Fibroblast of mammary gland (primary cell): ENCODE measurements at regions not wholly inside any gene's neighbourhood (a gene's known extent, or its start where the extent isn't known, plus 50 kb on each side); places are given as distances from the start of the nearest gene placed in this dataset.
"Not testable (repeated sequence)": the region's sequence is repeated elsewhere in the genome, so short reads cannot be mapped to it uniquely, and the experiment has no call there.

Source experiments
- DNase-seq: peaks from one replicate; pipeline ENCODE4 v3.0.0-alpha.2; 2010; ENCODE audit warnings: low read depth
- H3K4me3 ChIP-seq: 2 replicates; pipeline ENCODE4 v1.5.1; 2011; ENCODE audit warnings: low read depth, mild to moderate bottlenecking, low read length, moderate library complexity; ENCODE audit not compliant: control insufficient read depth
- TF ChIP-seq, protein P1 (sequence below): conservative IDR thresholded peaks from 2 replicates; pipeline ENCODE4 v1.5.1; 2011; ENCODE audit warnings: low read depth, low read length, inconsistent platforms; ENCODE audit not compliant: control insufficient read depth, insufficient read depth

DNA sequence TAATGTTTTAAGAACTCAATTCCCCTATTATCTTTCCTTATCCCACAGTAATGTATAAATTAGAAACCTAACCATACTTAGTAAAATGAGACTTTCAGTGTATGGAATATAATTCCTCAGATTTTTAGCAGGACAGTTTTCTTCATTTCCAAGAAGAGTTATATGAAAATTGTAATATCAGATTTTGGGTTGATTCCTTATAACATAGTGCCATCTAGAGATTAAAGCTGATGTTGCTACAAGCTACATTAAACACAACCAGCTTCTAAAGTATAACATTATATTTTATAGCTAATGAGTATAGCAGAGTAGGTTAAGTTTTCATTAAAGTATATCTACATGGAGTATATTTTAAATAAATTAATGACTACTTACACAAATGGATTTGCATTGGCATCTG, 99.7 kb upstream of the MIR17HG start:
- TF ChIP-seq, protein P1, sequence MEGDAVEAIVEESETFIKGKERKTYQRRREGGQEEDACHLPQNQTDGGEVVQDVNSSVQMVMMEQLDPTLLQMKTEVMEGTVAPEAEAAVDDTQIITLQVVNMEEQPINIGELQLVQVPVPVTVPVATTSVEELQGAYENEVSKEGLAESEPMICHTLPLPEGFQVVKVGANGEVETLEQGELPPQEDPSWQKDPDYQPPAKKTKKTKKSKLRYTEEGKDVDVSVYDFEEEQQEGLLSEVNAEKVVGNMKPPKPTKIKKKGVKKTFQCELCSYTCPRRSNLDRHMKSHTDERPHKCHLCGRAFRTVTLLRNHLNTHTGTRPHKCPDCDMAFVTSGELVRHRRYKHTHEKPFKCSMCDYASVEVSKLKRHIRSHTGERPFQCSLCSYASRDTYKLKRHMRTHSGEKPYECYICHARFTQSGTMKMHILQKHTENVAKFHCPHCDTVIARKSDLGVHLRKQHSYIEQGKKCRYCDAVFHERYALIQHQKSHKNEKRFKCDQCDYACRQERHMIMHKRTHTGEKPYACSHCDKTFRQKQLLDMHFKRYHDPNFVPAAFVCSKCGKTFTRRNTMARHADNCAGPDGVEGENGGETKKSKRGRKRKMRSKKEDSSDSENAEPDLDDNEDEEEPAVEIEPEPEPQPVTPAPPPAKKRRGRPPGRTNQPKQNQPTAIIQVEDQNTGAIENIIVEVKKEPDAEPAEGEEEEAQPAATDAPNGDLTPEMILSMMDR: no peak
- peak; percentile 1 for DNase-seq
- no peak overlapping the region for H3K4me3 ChIP-seq

DNA sequence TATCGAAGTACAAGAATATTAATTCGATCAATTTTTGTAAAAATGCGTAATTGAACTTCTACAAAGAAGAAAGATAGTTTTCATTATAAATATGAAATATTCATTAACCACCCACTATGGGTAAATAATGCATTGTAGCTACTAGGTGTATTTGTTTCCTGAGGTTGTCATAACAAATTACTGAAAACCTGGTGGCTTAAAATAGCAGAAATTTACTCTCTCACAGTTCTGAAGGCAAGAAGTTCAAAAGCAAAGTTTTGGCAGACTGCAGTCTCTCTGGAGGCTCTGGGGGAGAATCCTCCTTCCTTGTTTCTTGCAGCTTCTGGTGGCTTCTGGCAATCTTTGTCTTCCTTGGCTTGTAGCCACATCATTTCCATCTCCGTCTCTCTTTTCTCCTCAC, 99.2 kb upstream of the MIR17HG start:
- no peak overlapping the region for H3K4me3 ChIP-seq
- no peak for DNase-seq
- TF ChIP-seq, protein P1: no peak

DNA sequence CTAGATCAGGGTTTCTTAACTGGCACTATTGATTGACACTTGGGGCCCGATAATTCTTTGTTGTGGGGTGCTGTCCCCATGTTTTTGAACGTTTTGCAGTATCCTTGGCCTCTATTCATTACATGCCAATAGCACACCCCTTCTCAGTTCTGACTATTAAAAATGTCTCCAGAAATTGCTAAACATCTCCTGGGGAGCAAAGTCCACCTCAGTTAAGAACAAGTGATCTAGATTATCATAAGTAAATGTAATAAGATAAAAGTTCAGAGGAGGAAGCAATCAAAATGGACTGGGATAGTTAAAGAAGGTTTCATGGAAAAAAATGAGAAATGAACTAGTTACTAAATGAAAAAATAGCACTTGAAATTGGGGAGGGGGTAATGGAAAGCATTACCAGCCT, 98.1 kb upstream of the MIR17HG start:
- H3K4me3 ChIP-seq: no peak overlapping the region
- DNase-seq: no peak
- TF ChIP-seq, protein P1: no peak

DNA sequence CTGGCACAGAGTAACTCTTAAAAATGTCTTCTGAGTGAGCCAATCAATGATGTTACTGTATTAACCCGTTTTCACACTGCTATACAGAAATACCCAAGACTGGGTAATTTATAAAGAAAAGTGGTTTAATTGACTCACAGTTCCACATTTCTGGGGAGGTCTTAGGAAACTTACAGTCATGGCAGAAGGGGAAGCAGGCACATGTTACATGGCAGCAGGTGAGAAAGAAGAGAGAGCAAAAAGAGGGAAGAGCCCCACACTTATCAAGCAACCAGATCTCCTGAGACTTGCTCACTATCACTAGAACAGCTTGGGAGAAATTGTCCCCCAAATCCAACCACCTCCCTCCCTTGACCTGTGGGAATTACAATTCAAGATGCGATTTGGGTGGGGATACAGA, 97.6 kb upstream of the MIR17HG start:
- H3K4me3 ChIP-seq: no peak overlapping the region
- no peak for DNase-seq
- TF ChIP-seq, protein P1: no peak

DNA sequence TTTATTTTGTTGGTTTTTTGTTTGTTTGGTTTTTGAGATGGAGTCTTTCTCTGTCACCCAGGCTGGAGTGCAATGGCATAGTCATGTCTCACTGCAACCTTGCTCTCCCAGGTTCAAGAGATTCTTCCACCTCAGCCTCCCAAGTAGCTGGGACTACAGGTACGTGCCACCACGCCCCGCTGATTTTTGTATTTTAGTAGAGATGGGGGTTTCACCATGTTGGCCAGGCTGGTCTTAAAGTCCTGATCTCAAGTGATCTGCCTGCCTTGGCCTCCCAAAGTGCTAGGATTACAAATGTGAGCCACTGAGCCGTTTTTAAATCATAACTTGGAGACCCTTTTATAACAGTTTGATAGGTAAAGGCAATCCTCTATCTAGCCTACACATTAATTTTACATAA, 95.9 kb upstream of the MIR17HG start:
- not testable (repeated sequence) for H3K4me3 ChIP-seq, DNase-seq

DNA sequence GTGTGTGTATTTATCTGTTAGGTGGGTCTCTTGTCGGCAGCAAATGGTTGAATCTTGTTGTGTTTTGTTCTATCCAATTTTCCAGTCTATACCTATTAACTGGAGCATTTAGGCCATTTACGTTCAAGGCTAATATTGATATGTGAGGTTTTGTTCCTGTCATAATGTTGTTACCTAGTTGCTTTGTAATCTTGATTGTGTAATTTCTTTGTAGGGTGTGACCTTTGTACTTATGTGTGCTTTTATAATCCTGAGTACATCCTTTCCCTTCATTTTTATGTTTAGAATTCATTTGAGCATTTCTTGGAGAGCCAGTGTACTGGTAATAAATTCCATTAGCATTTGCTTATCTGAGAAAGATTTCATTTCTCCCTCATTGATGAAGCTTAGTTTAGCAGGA, 83.0 kb upstream of the MIR17HG start:
- TF ChIP-seq, protein P1: no peak
- DNase-seq: no peak

DNA sequence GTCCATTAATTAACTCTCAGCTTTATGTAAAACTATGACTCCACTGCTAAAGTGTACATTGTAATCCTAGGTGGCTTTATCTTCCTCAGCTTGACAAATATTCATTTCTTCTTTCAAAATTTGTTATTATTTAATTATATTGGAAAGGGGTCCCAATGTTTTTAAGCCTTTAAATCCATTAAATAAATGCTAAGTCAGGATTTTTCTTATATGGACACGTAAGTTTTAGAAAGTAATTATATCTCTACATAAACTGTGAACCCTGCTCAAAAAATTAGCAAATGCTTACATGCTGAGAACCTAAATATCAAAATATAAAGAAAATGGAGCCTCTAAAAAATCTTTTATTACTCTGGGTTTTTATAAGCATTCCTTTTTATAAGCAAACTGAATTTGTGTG, 78.2 kb upstream of the MIR17HG start:
- TF ChIP-seq, protein P1: no peak
- DNase-seq: no peak
- no peak overlapping the region for H3K4me3 ChIP-seq

More for the DNA sequence above, 83.0 kb upstream of the MIR17HG start:
- no peak overlapping the region for H3K4me3 ChIP-seq
